HG02623 (cell line): ENCODE measurements at regions not wholly inside any gene's neighbourhood (a gene's known extent, or its start where the extent isn't known, plus 50 kb on each side); places are given as distances from the start of the nearest gene placed in this dataset.

ENCODE experiments used
- ATAC-seq: cut with Tn5 transposase; IDR thresholded peaks from one replicate; pipeline ENCODE4 v1.9.1; 2021; ENCODE audit warnings: moderate library complexity; ENCODE audit not compliant: unreplicated experiment

DNA sequence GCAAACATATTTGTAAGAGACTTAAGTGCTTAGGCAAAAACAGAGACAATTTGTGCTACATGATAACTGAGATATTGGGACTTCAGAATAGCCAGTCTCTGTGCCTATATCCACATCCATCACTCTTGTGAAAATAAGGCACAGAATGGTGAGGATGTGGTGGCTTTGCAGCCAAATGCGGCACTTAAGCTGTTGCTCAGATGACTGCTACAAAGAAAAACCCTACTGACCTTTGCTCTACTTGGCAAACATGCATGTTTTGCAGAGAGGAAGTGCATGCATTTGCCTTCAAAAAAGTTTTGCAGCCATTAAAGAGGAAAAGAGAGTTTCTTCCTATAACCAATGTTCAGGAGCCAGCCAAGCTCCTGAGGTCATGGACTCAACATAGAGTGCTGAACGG lies 675.0 kb upstream of the KIRREL3 start:
- no peak for ATAC-seq

DNA sequence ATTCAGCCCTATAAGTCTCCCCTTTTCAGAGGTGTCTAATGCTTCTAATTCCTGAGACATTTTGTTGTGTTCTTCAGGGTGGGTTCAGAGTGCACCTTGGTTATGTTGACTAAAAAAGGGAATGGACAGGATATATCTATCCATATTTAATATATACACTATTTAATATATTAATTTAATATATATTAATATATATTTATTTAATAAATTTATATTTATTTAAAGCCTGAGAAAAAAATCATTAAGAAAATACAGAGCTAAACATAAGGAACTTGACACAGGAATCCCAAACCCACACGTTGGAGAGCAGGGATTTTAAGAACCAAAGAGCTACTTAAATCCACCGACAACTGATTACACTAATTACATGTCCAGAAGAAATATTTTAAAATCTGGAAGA lies 674.2 kb upstream of the KIRREL3 start:
- no peak for ATAC-seq

DNA sequence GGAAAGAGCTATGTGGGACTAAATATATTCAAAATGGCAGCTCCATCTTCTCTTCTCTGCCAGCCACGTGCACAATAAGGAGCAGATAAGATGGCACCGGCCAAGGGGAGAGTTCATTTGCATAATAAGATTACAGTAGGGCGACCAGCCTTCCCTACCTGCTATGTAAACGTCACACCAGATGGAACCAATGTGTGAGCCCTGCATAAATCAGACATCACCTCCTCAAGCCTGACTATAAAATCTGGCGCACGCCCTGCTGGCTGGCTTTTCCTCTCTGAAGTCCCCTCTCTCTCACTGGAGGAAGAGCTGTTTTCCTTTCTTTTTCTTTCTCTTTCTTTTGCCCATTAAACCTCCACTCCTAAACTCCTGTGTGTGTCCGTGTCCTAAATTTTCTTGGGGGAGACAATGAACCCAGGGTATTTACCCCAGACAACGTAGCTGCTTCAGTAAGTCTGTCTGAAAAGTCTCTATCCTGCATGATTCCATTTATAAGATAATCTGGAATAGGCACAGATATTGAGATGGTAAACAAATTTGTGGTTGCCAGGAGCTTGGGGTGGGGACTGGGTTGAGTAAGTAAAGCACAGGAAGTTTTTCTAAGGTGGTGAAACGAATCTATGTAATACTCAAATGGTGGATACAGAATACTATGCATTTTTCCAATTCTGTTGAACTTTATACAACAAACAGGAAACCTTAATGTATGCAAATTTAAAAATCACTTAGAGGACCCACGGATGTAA lies 670.0 kb upstream of the KIRREL3 start:
- no peak for ATAC-seq

DNA sequence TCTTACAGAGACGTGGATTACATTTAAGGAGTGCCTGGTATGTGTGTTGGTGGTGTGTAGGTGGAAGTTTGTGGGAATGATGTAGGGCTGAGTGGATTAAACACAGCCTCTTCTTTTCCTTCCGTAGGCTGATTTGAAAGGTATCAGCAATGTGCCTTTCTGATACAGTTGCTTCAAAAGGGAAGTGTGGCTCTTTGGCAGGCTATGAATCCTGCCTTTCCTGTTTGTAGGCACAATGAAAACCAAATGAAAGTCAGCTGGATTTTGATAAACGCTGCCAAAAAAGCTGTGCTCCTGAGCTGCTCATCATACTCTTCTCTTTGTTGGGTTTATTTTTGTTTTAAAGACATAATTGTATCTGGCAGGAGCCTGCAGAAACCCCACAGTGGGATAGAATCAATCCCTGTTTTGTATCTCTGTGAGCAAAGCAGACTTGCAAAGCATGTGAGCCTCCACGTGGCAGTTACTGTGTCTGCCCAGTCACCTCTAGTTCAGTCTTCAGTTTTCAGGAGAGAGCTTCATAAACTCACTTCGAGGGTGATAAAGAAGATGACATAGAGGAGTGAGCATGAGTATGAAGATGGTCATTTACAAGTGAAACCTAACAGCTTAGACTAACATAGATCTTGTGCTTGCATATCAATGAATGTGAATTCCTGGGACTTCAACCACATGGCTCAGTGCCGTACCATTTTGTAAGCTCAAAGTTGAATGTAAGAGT lies 655.7 kb upstream of the KIRREL3 start:
- ATAC-seq: no peak

DNA sequence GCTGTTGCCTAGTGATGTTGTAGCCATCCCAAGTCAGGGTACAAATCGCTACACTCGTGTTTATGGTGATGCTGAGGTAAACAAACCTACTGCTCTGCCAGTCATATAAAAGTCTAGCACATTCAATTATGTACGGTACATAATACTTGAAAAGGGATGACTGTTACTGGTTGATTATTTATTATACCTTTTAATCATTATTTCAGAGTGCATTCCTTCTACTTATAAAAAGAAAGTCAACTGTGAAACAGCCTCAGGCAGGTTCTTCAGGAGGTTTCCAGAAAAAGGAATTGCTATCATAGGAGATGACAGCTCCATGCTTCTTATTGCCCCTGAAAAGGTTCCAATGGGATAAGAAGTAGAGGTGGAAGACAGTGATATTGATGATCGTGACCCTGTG lies 652.5 kb upstream of the KIRREL3 start:
- no peak for ATAC-seq

DNA sequence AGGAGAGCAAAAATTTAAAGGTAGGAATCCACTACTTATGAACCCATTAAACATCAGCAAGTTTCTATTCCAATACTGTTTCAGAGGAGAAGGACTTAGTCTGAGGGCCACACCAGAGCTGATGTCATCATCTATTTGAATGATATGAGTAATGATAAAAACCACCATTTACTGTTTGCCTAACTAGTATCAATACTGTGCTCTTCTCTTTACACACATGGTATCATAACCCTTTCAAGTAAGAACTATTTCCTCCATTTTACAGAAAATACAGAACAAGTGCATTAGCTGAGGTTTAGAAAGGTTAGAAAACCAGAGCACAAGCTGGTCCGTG lies 651.3 kb upstream of the KIRREL3 start:
- no peak for ATAC-seq

DNA sequence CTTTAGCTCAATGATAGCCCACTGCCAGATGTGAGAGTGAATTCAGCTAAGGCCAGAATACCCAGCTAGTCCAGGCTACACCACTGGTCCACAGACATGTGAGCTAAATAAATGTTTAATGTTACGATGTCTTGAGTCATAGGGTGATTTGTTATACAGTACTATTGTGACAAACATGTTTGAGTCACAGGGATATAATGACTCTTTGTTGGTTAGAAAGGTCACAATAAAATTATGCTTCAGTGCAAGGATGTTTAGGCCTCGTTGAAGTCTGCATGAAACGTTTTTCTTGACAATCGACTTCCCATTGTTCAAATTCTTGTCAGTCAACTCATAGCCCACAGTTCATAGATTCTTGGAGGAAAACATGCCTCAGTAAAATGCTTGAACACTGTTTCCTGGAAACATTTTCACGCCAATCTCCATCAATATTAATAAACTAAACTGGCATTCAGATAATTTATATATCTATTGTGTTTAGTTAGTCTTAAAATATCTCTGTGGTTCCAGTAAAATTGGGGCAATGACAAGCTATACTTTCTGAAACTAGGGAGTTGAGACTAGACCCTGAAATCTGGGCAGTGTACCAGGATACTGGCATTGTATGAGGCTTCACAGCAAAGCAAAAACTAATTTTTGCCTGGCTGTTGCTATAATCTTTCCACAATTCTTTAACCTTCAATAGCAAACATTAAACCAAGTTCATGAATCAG lies 650.8 kb upstream of the KIRREL3 start:
- ATAC-seq: no peak

DNA sequence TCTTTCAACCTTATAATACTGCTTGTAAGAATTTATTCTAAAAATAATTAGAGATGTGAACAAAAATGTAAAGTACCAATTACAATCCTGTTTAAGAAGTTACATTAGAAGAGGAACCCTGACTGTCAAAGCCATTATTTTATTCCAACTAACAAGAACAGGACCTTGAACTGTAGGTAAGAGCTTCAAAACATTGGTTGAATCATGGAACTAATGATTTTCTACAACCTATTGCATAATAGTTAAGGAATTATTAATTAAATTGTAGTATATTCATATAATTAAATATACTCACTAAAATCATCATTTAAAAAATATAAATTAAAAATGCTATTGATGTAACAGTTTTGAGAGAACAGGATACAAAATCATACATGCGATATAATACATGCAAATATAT lies 649.4 kb upstream of the KIRREL3 start:
- ATAC-seq: no peak

DNA sequence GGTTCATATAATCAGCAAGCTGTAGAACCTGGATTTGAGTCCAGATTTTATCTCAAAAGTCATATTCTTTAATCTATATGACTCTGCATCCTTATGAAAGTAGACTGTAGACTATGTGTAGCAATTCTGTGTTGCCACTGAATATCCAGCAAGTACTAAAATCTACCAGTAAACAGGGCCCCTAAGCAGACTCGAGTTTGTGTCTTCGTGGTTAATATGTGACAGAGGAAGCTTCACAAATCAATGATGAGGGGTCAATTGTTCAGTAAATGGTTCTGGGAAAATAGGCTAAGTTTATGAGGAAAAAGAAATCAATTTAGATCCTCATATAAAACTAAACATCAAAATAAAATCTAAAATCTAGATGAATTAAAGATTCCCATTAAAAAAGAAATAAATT lies 648.5 kb upstream of the KIRREL3 start:
- no peak for ATAC-seq

DNA sequence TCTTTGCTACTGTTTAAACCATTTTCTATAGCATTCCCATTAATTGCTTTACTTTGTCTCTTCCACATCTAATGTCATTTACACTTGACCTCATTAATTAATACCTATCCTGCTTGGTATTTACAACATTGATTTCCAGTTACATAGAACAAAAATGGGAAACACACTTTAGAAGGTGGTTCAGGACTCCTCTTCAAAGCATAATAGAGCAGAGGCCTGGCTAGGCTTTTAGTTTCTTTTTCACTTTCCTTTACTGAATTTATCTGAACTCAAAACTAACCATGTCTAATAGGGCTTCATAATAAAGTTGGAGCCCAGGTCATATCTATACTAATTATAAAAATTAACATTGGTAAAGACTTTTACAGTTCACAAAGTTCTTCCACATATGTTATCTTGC lies 648.0 kb upstream of the KIRREL3 start:
- ATAC-seq: no peak

DNA sequence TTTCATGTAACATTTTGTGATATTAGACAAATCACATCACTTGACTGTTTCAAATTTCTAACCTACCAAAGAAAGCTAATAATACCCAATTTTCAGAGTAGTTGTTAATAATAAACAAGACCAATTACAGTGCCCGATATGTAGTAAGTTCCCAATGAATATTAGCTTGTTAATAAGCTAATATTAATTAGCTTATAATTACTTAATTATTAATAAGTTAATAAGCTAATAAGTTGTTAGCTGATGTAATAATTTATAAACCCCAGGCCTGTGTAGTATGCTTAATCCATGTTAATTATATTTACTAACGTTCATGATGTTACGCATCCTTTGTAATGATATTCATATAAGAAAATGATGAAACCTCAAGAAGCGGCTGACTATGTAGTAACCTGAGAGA lies 643.8 kb upstream of the KIRREL3 start:
- ATAC-seq: no peak

DNA sequence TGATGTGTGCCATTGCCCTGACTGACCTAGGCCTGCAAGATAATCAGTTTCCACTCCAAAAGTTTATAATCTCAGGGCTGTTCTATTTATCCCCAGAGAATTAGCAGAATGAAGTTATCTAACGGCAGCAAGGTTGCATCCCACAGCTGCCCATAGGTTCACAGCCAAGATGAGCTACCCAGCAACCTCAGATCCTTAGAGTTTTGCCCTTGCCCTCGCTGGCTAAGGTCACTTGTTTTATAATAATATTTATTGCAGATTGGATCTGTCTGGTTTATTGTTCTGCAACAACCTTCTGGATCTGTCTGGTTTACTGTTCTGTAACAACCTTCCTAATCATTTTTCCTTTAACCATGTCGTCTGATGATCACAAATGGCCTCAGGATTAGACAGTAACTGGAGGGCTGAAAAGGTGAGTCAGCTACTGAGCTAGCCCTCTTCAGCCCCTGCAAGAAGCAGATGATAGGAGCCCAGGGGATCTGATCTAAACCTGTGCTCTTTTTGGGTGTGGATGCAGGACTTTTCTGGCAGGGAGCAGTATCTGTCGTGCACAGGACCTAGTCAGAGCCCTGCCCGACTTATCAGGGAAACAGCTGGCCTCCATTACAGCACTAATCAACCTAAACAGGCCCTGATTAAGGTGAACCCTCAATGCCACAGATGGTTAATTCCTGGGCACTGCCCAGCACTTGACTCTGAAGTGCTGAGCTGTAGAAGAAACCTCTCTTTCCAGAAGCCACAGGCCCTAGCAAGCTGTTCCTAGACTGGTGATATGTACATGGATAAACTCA lies 642.9 kb upstream of the KIRREL3 start:
- no peak for ATAC-seq

DNA sequence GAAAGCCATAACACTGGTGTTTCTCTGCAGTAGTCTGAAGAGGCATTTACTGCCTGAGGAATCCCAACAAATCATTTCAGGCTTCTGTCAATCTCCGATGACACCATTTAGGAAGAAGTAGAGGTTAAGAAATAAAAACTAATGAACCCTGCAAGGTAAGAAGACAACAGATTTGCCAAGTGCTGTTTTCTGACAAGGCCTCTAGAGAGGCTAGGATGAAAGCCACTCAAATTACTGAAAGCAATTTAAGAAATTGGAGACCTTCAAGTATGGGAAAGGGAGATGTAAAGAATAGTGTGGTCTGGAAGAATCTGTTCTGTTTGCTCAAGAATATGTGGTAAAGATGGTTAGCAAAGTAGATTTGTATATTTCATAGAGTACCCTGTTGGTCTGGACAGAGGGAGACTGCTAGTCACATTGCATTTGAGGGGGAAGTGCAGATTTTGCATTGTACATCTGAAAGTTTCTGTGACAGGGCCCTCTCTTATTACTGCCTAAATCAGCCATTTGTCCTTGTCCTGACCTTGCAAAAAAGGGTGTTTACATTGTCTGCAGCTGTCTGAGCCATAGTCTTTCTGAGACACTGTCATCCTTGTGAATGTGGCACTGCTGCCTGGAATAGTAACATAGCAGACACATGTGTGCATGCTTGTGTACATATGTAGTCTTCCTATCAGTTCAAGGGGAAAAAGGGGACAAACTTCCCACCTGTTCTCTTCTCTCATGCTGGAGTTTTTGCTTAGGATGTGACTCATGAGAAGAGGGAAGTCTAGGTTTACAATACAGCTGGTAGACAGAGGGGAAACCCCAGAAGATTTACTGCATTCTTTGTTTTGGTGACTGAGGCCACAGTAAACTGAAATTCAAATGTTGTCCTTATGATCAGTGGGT lies 640.2 kb upstream of the KIRREL3 start:
- peak; percentile 45 for ATAC-seq

DNA sequence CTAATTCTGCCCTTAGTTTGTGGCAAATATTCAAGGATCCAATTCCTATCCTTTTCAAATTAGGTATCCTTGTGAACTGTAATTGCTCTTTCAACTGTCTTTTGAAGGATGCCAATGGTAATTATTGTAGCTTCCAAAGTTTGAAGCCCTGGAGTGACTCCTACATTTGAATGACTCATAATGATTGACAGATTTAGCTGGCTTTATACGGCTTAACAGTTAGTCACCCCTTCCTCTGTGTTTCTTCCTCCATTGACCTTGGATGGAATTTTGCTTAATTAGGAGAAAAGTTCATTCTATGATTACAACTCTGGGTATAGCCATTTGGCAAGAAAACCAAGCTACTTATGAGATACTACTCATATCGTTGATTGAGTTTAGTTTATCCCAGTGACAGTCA lies 639.3 kb upstream of the KIRREL3 start:
- ATAC-seq: no peak

DNA sequence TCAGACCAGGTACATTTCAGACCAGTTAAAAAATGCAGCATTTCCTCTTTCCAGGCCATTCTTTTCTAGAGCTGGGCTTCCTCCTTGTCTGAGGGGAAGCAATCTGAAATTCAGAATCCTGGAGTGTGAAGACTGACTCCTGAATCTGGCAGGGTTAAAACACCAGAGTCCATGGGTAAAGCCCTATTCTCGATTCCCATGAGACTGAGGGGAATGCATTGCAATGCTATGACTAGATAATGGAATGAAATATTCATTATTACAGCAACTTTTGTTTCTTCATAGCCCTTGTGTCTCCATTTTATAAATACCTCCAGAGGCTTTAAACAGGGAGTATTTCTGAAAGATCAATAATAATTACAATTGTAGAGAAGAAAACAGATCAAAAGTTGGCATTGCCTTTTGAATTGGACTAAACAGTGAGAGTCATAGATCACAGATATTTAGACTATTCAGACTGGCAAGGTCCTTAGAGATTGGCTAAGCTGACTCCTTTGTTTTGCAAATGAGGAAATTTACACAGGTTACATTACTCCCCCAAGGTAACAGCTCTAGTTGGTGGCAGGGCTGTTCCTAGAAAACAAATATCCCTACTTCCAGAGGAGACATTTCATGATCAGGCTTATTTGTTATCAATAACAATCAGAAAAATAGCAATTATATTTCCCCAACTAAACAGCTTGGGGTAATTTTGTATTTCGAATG lies 632.6 kb upstream of the KIRREL3 start:
- ATAC-seq: no peak

DNA sequence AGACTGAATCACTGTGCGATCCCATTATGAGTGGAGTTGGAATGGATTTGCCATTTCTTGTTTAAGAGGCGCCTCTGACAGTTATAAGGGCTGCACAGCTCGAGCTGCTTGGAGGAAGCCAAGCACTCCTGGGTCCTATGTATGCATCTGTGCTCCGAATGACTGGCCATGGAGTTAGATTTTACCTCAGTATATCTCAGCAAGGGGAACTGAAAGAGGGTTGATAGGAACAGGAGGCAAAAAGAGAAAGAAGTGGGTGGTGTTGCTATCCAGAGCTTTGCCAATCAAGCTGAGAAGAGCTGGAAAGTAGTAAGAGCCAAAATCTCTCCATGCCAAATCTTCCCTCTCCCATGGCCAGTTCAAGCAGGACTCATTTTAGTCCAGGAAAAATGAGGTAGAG lies 632.0 kb upstream of the KIRREL3 start:
- ATAC-seq: no peak

DNA sequence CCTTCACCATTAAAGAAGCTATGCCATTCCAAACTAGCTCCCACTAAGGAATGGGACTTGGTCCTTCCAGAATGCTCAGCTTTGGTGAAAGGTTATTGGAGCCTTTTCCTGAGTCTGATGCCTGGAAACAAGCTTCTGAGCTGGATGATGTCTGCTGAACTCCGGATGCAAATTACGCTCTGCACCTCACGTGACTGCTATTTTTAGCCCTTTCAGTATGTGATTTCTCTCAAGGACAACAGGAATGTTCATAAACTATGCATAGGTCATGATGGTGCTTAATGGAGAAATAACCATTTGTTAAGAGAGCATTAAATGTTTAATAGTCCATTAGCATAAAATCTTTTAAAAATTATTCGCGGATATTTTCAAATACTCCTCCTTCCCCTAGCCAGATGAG lies 631.4 kb upstream of the KIRREL3 start:
- no peak for ATAC-seq

DNA sequence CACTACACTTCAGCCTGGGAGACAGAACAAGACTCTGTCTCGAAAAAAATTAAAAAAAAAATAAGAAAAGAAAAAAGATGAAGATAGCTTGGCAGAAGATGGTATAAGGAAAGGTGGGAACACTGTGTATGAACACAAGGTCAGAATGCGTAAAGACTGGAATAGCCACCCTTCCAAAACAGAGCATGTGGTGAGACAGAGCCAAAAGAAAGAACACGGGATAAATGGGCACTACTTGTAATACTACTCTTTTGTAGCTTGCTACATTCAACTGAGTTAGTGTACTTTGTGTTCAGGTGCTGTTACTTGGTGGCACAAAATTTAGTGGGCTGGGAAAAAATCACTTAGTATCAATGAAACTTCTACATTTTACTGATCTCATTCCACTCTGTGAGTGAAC lies 628.6 kb upstream of the KIRREL3 start:
- no peak for ATAC-seq

DNA sequence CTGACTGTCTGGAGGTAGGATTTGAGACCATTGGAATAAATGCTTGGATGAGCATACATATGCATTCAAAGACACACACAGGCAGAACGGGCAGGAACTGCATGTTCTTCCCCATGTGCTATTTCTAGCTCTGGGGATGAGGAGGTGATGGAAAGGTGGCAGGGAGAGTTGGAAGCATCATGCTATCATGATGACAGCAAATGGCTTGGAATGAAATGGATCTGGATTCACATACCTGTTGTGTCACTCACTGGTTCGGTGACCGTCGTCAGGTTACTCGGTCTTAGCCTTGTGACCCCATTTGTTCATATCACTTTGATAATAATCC lies 627.9 kb upstream of the KIRREL3 start:
- ATAC-seq: no peak
